GM12865 (cell line): ENCODE measurements at regions not wholly inside any gene's neighbourhood (a gene's known extent, or its start where the extent isn't known, plus 50 kb on each side); places are given as distances from the start of the nearest gene placed in this dataset.

Source experiments
- DNase-seq: peaks from one replicate; pipeline ENCODE4 v3.0.0; 2010; ENCODE audit warnings: low read depth
- H3K4me3 ChIP-seq: 2 replicates; pipeline ENCODE4 v1.5.1; 2011; ENCODE audit warnings: mild to moderate bottlenecking, low read depth, low read length, control low read depth
- CTCF ChIP-seq: IDR thresholded peaks from 2 replicates; pipeline ENCODE4 v1.5.1; 2011; ENCODE audit warnings: low read length, control low read depth, low read depth, inconsistent platforms; ENCODE audit not compliant: insufficient read depth; ENCODE audit errors: missing control alignments

GRCh38 chr20:50367739-50368375, 142.3 kb upstream of the PTPN1 start:
- no peak overlapping the region for H3K4me3 ChIP-seq
- no peak for DNase-seq
- no peak for TF ChIP-seq CTCF

GRCh38 chr20:50368386-50368785, 141.8 kb upstream of the PTPN1 start:
- no peak overlapping the region for H3K4me3 ChIP-seq
- no peak for DNase-seq
- no peak for TF ChIP-seq CTCF

GRCh38 chr20:50368813-50369224, 141.4 kb upstream of the PTPN1 start:
- no peak for DNase-seq
- H3K4me3 ChIP-seq, result no peak overlapping the region
- TF ChIP-seq CTCF, result no peak

DNA sequence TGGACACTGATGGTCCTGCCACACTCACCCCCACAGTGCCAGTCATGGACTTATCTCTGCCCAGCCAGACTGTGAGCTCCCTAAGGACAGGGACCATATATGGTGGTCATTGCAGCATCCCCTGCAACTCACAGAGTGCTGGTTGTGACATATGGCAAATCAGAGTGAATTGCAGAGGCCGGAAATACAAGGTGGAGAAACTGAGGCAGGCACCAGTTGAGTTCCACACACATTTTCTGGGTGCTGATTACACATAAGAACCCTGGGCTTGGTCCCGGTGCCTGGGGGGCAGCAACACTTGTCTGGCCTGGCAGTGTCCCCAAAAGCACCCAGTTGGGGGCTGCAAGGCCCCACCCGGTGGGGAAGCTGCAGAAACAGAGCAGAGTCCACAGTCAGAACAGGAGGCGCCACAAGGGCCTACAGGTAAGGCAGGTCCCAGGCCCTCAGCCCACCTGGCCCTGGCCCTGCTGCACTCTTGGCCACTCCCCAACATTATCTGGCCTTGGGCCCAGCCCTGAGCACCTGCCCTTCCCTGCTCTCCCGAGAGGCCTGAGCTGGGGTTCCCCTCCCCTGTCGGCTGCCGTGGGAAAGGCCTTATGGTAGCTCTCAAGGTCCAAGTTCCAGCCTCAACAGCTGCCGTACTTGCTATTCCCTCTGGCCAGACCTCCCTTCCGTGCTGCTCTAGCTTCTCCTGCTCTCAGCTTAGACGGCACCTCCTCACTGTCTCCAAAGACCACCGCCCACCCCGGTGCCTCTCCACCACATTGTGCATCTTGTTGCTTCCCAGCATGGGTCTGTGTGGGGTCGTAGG, 140.8 kb upstream of the PTPN1 start:
- H3K4me3 ChIP-seq, result no peak overlapping the region
- DNase-seq, result no peak
- no peak for TF ChIP-seq CTCF

DNA sequence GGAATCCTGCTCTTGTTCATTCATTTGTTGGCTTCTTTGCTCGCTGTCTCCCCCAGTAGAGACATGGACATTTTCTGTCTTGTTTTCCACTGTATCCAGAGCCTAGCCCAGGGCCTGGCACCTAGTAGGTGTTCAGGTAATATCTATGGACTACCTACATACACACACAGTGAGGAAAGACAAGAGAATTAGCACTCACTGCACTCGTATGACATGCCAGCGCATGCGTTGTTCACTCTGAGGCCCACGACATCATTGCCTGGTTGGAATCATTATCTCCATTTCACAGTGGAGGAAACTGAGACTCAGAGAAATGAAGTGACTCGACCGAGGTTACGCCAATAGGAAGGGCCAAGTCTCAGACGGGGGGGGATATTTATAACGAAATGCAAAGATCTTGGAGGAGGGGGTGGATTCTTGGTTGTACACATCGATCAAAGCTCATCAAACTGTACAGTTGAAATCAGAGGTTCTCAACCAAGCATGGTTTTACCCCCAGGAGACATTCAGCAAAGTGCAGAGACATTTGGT, 140.1 kb upstream of the PTPN1 start:
- DNase-seq, result no peak
- no peak overlapping the region for H3K4me3 ChIP-seq
- no peak for TF ChIP-seq CTCF

GRCh38 chr20:50371878-50372769, 138.1 kb upstream of the PTPN1 start:
- H3K4me3 ChIP-seq, result no peak overlapping the region
- DNase-seq, result peak; percentile 23
- no peak for TF ChIP-seq CTCF
